ENCODE measurements at regions not wholly inside any gene's neighbourhood (a gene's known extent, or its start where the extent isn't known, plus 50 kb on each side); places are given as distances from the start of the nearest gene placed in this dataset.
"Not testable (repeated sequence)": the region's sequence is repeated elsewhere in the genome, so short reads cannot be mapped to it uniquely, and the experiment has no call there.

- Histone ChIP-seq H3K4me1 (ENCODE audit: control insufficient read depth, low read length) (no peaks in the 10 kb centered on the region), H3K79me2 (ENCODE audit: control insufficient read depth, low read length) (no peaks in the 10 kb centered on the region), H3F3A (ENCODE audit: control insufficient read depth, insufficient read depth) (no peaks in the 10 kb centered on the region), H4K20me1 (ENCODE audit: control insufficient read depth, insufficient read depth, low read depth, low read length) (no peaks in the 10 kb centered on the region), H3K9me3 (ENCODE audit: control insufficient read depth, insufficient read depth, low read length) (no peaks in the 10 kb centered on the region), H3K27ac (ENCODE audit: low read depth, low read length) (no peak overlapping the region), H3K27me3 (ENCODE audit: control insufficient read depth, low read length) (no peaks in the 10 kb centered on the region), H3K4me2 (ENCODE audit: low read length) (no peak overlapping the region), H3K9me2 (replicated peaks; ENCODE audit: control insufficient read depth, low read length) (no peaks in the 10 kb centered on the region), H3K4me3 (ENCODE audit: low read length) (no peak overlapping the region), H3K36me3 (ENCODE audit: control insufficient read depth, low read length) (no peaks in the 10 kb centered on the region)
- no peak for TF ChIP-seq EZH2phosphoT487 (IDR thresholded peaks at IDR 0.05; ENCODE audit: borderline replicate concordance, low read length)
Measured at GRCh38 chr2:12465631-12466135, 251.1 kb upstream of the TRIB2 start.

- Histone ChIP-seq H3K4me3 (ENCODE audit: low read length) (no peak overlapping the region), H3K4me1 (ENCODE audit: control insufficient read depth, low read length) (no peaks in the 10 kb centered on the region), H4K20me1 (ENCODE audit: control insufficient read depth, insufficient read depth, low read depth, low read length) (no peaks in the 10 kb centered on the region), H3K79me2 (ENCODE audit: control insufficient read depth, low read length) (no peaks in the 10 kb centered on the region), H3K4me2 (ENCODE audit: low read length) (no peak overlapping the region), H3K9me2 (replicated peaks; ENCODE audit: control insufficient read depth, low read length) (no peaks in the 10 kb centered on the region), H3K36me3 (ENCODE audit: control insufficient read depth, low read length) (no peaks in the 10 kb centered on the region), H3F3A (ENCODE audit: control insufficient read depth, insufficient read depth) (no peaks in the 10 kb centered on the region), H3K9me3 (ENCODE audit: control insufficient read depth, insufficient read depth, low read length) (no peaks in the 10 kb centered on the region), H3K27me3 (ENCODE audit: control insufficient read depth, low read length) (no peaks in the 10 kb centered on the region), H3K27ac (ENCODE audit: low read depth, low read length) (no peak overlapping the region)
- TF ChIP-seq EZH2phosphoT487 (IDR thresholded peaks at IDR 0.05; ENCODE audit: borderline replicate concordance, low read length) (no peak), CTCF (IDR thresholded peaks at IDR 0.05; ENCODE audit: low read depth, low read length, poor library complexity, severe bottlenecking) (no peak)
Measured at GRCh38 chr2:12467303-12467702, 249.4 kb upstream of the TRIB2 start.

GRCh38 chr2:12469141-12469561 is 247.6 kb upstream of the TRIB2 start:
- H3K79me2 ChIP-seq (ENCODE audit: control insufficient read depth, low read length) = no peaks in the 10 kb centered on the region
- TF ChIP-seq EZH2phosphoT487 (IDR thresholded peaks at IDR 0.05; ENCODE audit: borderline replicate concordance, low read length) = no peak
- TF ChIP-seq CTCF (IDR thresholded peaks at IDR 0.05; ENCODE audit: low read depth, low read length, poor library complexity, severe bottlenecking) = no peak
- H3K4me2 ChIP-seq (ENCODE audit: low read length) = no peak overlapping the region

GRCh38 chr2:12472265-12472664 is 244.5 kb upstream of the TRIB2 start:
- not testable (repeated sequence) for H3K36me3 ChIP-seq (ENCODE audit: control insufficient read depth, low read length); H3K9me2 ChIP-seq (replicated peaks; ENCODE audit: control insufficient read depth, low read length); H3K9me3 ChIP-seq (ENCODE audit: control insufficient read depth, insufficient read depth, low read length); H3F3A ChIP-seq (ENCODE audit: control insufficient read depth, insufficient read depth); H3K4me3 ChIP-seq (ENCODE audit: low read length); H3K27ac ChIP-seq (ENCODE audit: low read depth, low read length); H3K4me2 ChIP-seq (ENCODE audit: low read length); H3K79me2 ChIP-seq (ENCODE audit: control insufficient read depth, low read length); H3K4me1 ChIP-seq (ENCODE audit: control insufficient read depth, low read length); H4K20me1 ChIP-seq (ENCODE audit: control insufficient read depth, insufficient read depth, low read depth, low read length); H3K27me3 ChIP-seq (ENCODE audit: control insufficient read depth, low read length)

More at GRCh38 chr2:12469141-12469561, 247.6 kb upstream of the TRIB2 start:
- H4K20me1 ChIP-seq (ENCODE audit: control insufficient read depth, insufficient read depth, low read depth, low read length) = no peaks in the 10 kb centered on the region
- no peaks in the 10 kb centered on the region for H3K4me1 ChIP-seq (ENCODE audit: control insufficient read depth, low read length)
- no peaks in the 10 kb centered on the region for H3K36me3 ChIP-seq (ENCODE audit: control insufficient read depth, low read length)
- no peaks in the 10 kb centered on the region for H3K27me3 ChIP-seq (ENCODE audit: control insufficient read depth, low read length)
- no peak overlapping the region for H3K27ac ChIP-seq (ENCODE audit: low read depth, low read length)
- H3K4me3 ChIP-seq (ENCODE audit: low read length) = no peak overlapping the region
- no peaks in the 10 kb centered on the region for H3K9me2 ChIP-seq (replicated peaks; ENCODE audit: control insufficient read depth, low read length)
- no peaks in the 10 kb centered on the region for H3F3A ChIP-seq (ENCODE audit: control insufficient read depth, insufficient read depth)
- no peaks in the 10 kb centered on the region for H3K9me3 ChIP-seq (ENCODE audit: control insufficient read depth, insufficient read depth, low read length)
